SK-N-SH treated with all-trans-retinoic acid at 6 μM for 48 hours (cell line): ENCODE measurements at regions not wholly inside any gene's neighbourhood (a gene's known extent, or its start where the extent isn't known, plus 50 kb on each side); places are given as distances from the start of the nearest gene placed in this dataset.

Experiments
- ATAC-seq: fragments of 200-7000 bp; cut with Tn5 transposase; 3 replicates; pipeline ENCODE4 v1.9.1; 2020; ENCODE audit warnings: mild to moderate bottlenecking, moderate library complexity
- ARNTL ChIP-seq: fragments of 450-650 bp; formaldehyde crosslinking; IDR thresholded peaks from 2 replicates; pipeline ENCODE4 v1.5.0; 2020; ENCODE audit warnings: low read depth, mild to moderate bottlenecking, moderate library complexity, borderline replicate concordance
- BACH2 ChIP-seq: fragments of 250-450 bp; sonication (Bioruptor Pico); IDR thresholded peaks from 2 replicates; pipeline ENCODE4 v1.9.0; 2021; ENCODE audit warnings: mild to moderate bottlenecking, borderline replicate concordance
- CSDC2 ChIP-seq: fragments of 250-450 bp; sonication (Bioruptor Pico); IDR thresholded peaks from 2 replicates; pipeline ENCODE4 v1.5.0; 2020; ENCODE audit warnings: mild to moderate bottlenecking, moderate library complexity
- ESRRG ChIP-seq: fragments of 250-450 bp; sonication (Bioruptor Pico); IDR thresholded peaks from 2 replicates; pipeline ENCODE4 v1.6.1; 2021; ENCODE audit warnings: mild to moderate bottlenecking
- GLIS3 ChIP-seq: fragments of 250-450 bp; sonication (Bioruptor Pico); IDR thresholded peaks from 2 replicates; pipeline ENCODE4 v1.5.0; 2020; ENCODE audit warnings: mild to moderate bottlenecking, moderate library complexity
- ISL1 ChIP-seq: fragments of 250-450 bp; sonication (Bioruptor Pico); IDR thresholded peaks from 2 replicates; pipeline ENCODE4 v2.1.2; 2022; ENCODE audit warnings: mild to moderate bottlenecking, moderate library complexity
- OSR1 ChIP-seq: fragments of 250-450 bp; sonication (Bioruptor Pico); IDR thresholded peaks from 2 replicates; pipeline ENCODE4 v1.8.0; 2022; ENCODE audit warnings: moderate library complexity, mild to moderate bottlenecking, inconsistent platforms
- PPARA ChIP-seq: fragments of 250-450 bp; sonication (Bioruptor Pico); IDR thresholded peaks from 2 replicates; pipeline ENCODE4 v1.5.0; 2020; ENCODE audit warnings: mild to moderate bottlenecking, borderline replicate concordance
- TCF4 ChIP-seq: fragments of 250-450 bp; sonication (Bioruptor Pico); IDR thresholded peaks from 2 replicates; pipeline ENCODE4 v1.8.0; 2021; ENCODE audit warnings: mild to moderate bottlenecking, moderate library complexity, borderline replicate concordance
- TOX ChIP-seq: fragments of 250-450 bp; sonication (Bioruptor Pico); IDR thresholded peaks from 2 replicates; pipeline ENCODE4 v1.8.0; 2021; ENCODE audit warnings: mild to moderate bottlenecking, moderate library complexity, borderline replicate concordance
- ZC3H10 ChIP-seq: fragments of 250-450 bp; sonication (Bioruptor Pico); IDR thresholded peaks from 2 replicates; pipeline ENCODE4 v1.5.1; 2021; ENCODE audit warnings: mild to moderate bottlenecking, moderate library complexity
- ZFP30 ChIP-seq: fragments of 450-650 bp; formaldehyde crosslinking; IDR thresholded peaks from 2 replicates; pipeline ENCODE4 v1.5.0; 2022; ENCODE audit warnings: mild to moderate bottlenecking, moderate library complexity
- ZNF565 ChIP-seq: fragments of 450-650 bp; formaldehyde crosslinking; conservative IDR thresholded peaks from 2 replicates; pipeline ENCODE4 v1.5.0; 2020; ENCODE audit warnings: low read depth, mild to moderate bottlenecking, moderate library complexity
- ZNF70 ChIP-seq: fragments of 450-650 bp; formaldehyde crosslinking; IDR thresholded peaks from 2 replicates; pipeline ENCODE4 v1.5.0; 2020; ENCODE audit warnings: mild to moderate bottlenecking, moderate library complexity
- ZNF8 ChIP-seq: fragments of 450-650 bp; formaldehyde crosslinking; IDR thresholded peaks from 2 replicates; pipeline ENCODE4 v1.5.0; 2020; ENCODE audit warnings: mild to moderate bottlenecking, moderate library complexity
- TF ChIP-seq, protein P1 (sequence below): fragments of 250-450 bp; sonication (Bioruptor Pico); IDR thresholded peaks from 2 replicates; pipeline ENCODE4 v1.8.0; 2021; ENCODE audit warnings: low read depth, mild to moderate bottlenecking, moderate library complexity, borderline replicate concordance
- TF ChIP-seq, protein P2 (sequence below): fragments of 250-450 bp; sonication (Bioruptor Pico); IDR thresholded peaks from 2 replicates; pipeline ENCODE4 v1.5.1; 2021; ENCODE audit warnings: mild to moderate bottlenecking, moderate library complexity
- TF ChIP-seq, protein P3 (sequence below): fragments of 250-450 bp; sonication (Bioruptor Pico); IDR thresholded peaks from 2 replicates; pipeline ENCODE4 v1.5.1; 2020; ENCODE audit warnings: low read depth, mild to moderate bottlenecking, moderate library complexity
- TF ChIP-seq, protein P4 (sequence below): fragments of 250-450 bp; sonication (Bioruptor Pico); IDR thresholded peaks from 2 replicates; pipeline ENCODE4 v1.8.0; 2020; ENCODE audit warnings: mild to moderate bottlenecking, moderate library complexity, borderline replicate concordance
- TF ChIP-seq, protein P5 (sequence below): fragments of 250-450 bp; sonication (Bioruptor Pico); IDR thresholded peaks from 2 replicates; pipeline ENCODE4 v1.5.0; 2020; ENCODE audit warnings: mild to moderate bottlenecking, moderate library complexity

DNA sequence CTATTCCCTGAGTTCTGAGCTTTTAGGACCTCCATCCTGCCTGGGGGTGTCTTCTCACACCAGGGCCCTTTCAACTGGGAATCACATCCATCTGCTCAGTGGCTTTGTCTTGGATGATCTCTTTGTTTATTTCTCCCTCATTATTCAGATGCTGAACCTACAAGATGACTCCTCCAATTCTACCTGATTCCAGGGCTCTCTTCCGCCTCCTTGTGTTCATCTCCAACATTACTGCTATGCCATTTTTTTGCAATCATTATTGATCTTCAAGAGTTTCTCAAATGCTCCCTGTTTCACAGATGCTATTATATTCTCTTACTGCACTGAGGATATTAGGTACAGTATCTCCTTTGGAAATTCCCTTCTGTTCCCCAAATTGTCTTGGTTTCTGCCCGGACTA lies 307.7 kb downstream of the SHANK2 start:
- TF ChIP-seq TOX (CRISPR knock-in tag), result no peak
- no peak for TF ChIP-seq ZNF70 (CRISPR knock-in tag)
- no peak for TF ChIP-seq ARNTL (CRISPR knock-in tag)
- TF ChIP-seq ESRRG (CRISPR knock-in tag), result no peak
- TF ChIP-seq, protein P1, sequence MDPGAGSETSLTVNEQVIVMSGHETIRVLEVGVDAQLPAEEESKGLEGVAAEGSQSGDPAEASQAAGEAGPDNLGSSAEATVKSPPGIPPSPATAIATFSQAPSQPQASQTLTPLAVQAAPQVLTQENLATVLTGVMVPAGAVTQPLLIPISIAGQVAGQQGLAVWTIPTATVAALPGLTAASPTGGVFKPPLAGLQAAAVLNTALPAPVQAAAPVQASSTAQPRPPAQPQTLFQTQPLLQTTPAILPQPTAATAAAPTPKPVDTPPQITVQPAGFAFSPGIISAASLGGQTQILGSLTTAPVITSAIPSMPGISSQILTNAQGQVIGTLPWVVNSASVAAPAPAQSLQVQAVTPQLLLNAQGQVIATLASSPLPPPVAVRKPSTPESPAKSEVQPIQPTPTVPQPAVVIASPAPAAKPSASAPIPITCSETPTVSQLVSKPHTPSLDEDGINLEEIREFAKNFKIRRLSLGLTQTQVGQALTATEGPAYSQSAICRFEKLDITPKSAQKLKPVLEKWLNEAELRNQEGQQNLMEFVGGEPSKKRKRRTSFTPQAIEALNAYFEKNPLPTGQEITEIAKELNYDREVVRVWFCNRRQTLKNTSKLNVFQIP (CRISPR knock-in tag), result no peak
- TF ChIP-seq ZC3H10, result no peak
- TF ChIP-seq, protein P2, sequence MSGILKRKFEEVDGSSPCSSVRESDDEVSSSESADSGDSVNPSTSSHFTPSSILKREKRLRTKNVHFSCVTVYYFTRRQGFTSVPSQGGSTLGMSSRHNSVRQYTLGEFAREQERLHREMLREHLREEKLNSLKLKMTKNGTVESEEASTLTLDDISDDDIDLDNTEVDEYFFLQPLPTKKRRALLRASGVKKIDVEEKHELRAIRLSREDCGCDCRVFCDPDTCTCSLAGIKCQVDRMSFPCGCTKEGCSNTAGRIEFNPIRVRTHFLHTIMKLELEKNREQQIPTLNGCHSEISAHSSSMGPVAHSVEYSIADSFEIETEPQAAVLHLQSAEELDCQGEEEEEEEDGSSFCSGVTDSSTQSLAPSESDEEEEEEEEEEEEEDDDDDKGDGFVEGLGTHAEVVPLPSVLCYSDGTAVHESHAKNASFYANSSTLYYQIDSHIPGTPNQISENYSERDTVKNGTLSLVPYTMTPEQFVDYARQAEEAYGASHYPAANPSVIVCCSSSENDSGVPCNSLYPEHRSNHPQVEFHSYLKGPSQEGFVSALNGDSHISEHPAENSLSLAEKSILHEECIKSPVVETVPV (CRISPR knock-in tag), result no peak
- no peak for TF ChIP-seq CSDC2 (CRISPR knock-in tag)
- TF ChIP-seq ZFP30 (CRISPR knock-in tag), result no peak
- TF ChIP-seq PPARA, result no peak
- no peak for TF ChIP-seq ISL1
- no peak for TF ChIP-seq TCF4 (CRISPR knock-in tag)
- TF ChIP-seq, protein P3, sequence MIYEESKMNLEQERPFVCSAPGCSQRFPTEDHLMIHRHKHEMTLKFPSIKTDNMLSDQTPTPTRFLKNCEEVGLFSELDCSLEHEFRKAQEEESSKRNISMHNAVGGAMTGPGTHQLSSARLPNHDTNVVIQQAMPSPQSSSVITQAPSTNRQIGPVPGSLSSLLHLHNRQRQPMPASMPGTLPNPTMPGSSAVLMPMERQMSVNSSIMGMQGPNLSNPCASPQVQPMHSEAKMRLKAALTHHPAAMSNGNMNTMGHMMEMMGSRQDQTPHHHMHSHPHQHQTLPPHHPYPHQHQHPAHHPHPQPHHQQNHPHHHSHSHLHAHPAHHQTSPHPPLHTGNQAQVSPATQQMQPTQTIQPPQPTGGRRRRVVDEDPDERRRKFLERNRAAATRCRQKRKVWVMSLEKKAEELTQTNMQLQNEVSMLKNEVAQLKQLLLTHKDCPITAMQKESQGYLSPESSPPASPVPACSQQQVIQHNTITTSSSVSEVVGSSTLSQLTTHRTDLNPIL, result no peak
- no peak for TF ChIP-seq GLIS3 (CRISPR knock-in tag)
- no peak for TF ChIP-seq ZNF565 (CRISPR knock-in tag)
- TF ChIP-seq, protein P4, sequence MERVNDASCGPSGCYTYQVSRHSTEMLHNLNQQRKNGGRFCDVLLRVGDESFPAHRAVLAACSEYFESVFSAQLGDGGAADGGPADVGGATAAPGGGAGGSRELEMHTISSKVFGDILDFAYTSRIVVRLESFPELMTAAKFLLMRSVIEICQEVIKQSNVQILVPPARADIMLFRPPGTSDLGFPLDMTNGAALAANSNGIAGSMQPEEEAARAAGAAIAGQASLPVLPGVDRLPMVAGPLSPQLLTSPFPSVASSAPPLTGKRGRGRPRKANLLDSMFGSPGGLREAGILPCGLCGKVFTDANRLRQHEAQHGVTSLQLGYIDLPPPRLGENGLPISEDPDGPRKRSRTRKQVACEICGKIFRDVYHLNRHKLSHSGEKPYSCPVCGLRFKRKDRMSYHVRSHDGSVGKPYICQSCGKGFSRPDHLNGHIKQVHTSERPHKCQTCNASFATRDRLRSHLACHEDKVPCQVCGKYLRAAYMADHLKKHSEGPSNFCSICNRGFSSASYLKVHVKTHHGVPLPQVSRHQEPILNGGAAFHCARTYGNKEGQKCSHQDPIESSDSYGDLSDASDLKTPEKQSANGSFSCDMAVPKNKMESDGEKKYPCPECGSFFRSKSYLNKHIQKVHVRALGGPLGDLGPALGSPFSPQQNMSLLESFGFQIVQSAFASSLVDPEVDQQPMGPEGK (CRISPR knock-in tag), result no peak
- TF ChIP-seq BACH2 (CRISPR knock-in tag), result no peak

DNA sequence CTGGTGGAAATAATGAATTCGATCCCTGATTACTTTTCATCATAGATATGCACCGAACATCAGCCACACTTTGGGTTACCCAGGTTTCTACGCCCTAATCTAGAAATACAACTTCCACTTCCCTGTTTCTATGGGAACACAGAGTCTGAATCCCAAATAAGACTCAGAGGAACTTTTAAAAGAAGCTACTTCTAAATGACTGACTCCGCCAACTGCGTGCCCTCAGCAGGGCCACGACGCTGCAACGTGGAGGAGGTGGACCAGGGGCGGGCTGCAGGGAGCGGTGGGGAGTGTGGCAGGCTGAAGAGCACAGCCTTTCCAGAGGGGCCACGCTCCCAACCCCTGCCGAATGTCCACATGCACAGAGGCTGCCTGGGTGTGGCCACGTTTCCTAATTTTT lies 304.0 kb downstream of the SHANK2 start:
- no peak for ATAC-seq
- TF ChIP-seq ZNF8 (CRISPR knock-in tag) (no peak), ZNF565 (CRISPR knock-in tag) (no peak), ZFP30 (CRISPR knock-in tag) (no peak), BACH2 (CRISPR knock-in tag) (no peak), CSDC2 (CRISPR knock-in tag) (no peak), PPARA (no peak), ESRRG (CRISPR knock-in tag) (no peak), OSR1 (CRISPR knock-in tag) (no peak), TOX (CRISPR knock-in tag) (no peak), GLIS3 (CRISPR knock-in tag) (no peak)
- TF ChIP-seq, protein P3, result no peak
- TF ChIP-seq, protein P4 (CRISPR knock-in tag), result no peak
- TF ChIP-seq, protein P5, sequence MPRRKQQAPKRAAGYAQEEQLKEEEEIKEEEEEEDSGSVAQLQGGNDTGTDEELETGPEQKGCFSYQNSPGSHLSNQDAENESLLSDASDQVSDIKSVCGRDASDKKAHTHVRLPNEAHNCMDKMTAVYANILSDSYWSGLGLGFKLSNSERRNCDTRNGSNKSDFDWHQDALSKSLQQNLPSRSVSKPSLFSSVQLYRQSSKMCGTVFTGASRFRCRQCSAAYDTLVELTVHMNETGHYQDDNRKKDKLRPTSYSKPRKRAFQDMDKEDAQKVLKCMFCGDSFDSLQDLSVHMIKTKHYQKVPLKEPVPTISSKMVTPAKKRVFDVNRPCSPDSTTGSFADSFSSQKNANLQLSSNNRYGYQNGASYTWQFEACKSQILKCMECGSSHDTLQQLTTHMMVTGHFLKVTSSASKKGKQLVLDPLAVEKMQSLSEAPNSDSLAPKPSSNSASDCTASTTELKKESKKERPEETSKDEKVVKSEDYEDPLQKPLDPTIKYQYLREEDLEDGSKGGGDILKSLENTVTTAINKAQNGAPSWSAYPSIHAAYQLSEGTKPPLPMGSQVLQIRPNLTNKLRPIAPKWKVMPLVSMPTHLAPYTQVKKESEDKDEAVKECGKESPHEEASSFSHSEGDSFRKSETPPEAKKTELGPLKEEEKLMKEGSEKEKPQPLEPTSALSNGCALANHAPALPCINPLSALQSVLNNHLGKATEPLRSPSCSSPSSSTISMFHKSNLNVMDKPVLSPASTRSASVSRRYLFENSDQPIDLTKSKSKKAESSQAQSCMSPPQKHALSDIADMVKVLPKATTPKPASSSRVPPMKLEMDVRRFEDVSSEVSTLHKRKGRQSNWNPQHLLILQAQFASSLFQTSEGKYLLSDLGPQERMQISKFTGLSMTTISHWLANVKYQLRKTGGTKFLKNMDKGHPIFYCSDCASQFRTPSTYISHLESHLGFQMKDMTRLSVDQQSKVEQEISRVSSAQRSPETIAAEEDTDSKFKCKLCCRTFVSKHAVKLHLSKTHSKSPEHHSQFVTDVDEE (CRISPR knock-in tag), result no peak

More for the DNA sequence above, 307.7 kb downstream of the SHANK2 start:
- ATAC-seq, result no peak
